Fibroblast of the aortic adventitia (primary cell): ENCODE measurements at regions not wholly inside any gene's neighbourhood (a gene's known extent, or its start where the extent isn't known, plus 50 kb on each side); places are given as distances from the start of the nearest gene placed in this dataset.

Source experiments
- DNase-seq: peaks from one replicate; pipeline ENCODE4 v3.0.0-alpha.2; 2010; ENCODE audit warnings: low read depth
- H3K4me3 ChIP-seq: 2 replicates; pipeline ENCODE4 v1.5.1; 2011; ENCODE audit warnings: low read depth, mild to moderate bottlenecking, control low read depth, low read length, moderate library complexity
- CTCF ChIP-seq: IDR thresholded peaks from 2 replicates; pipeline ENCODE4 v1.5.1; 2011; ENCODE audit warnings: mild to moderate bottlenecking, low read length, control low read depth, inconsistent platforms; ENCODE audit not compliant: insufficient read depth

GRCh38 chrX:93528917-93529316 is 144.5 kb downstream of the NAP1L3 start:
- no peak for DNase-seq
- H3K4me3 ChIP-seq = no peak overlapping the region

More at GRCh38 chrX:93528917-93529316, 144.5 kb downstream of the NAP1L3 start:
- no peak for TF ChIP-seq CTCF
